MCF 10A (cell line): ENCODE measurements at regions not wholly inside any gene's neighbourhood (a gene's known extent, or its start where the extent isn't known, plus 50 kb on each side); places are given as distances from the start of the nearest gene placed in this dataset.

Experiments used
- BruUV-seq: library from RNA; stranded (reverse); fragments of 400-500 nt; replicated peaks from 2 replicates; lab custom pipeline; 2021; lab: Mats Ljungman, UMichigan
- CTCF ChIA-PET: fragments of 300-600 bp; sonication (Branson Sonifier 250); formaldehyde crosslinking; extraction: SDS; loops from one replicate; lab custom pipeline; 2021; ENCODE audit warnings: antibody characterized with exemption, inconsistent platforms; lab: Yijun Ruan, JAX
- POLR2A ChIA-PET: fragments of 300-600, 350-650 bp; sonication (Branson Sonifier 250); formaldehyde crosslinking; extraction: SDS; loops from one replicate; lab custom pipeline; 2020; ENCODE audit warnings: antibody characterized with exemption, inconsistent platforms; lab: Yijun Ruan, JAX
- DNase-seq: peaks from one replicate; pipeline ENCODE4 v3.0.0-alpha.2; 2018; ENCODE audit not compliant: unreplicated experiment
- H3K27ac Mint-ChIP-seq: one replicate; pipeline ENCODE4 v1.8.0; 2022; ENCODE audit warnings: mild to moderate bottlenecking, low read depth, mixed read lengths; ENCODE audit not compliant: unreplicated experiment
- H3K27me3 Mint-ChIP-seq: one replicate; pipeline ENCODE4 v1.8.0; 2022; ENCODE audit warnings: mixed read lengths; ENCODE audit not compliant: insufficient read depth, unreplicated experiment
- H3K36me3 Mint-ChIP-seq: one replicate; pipeline ENCODE4 v1.8.0; 2022; ENCODE audit warnings: mild to moderate bottlenecking, moderate library complexity, mixed read lengths; ENCODE audit not compliant: insufficient read depth, unreplicated experiment
- H3K4me1 Mint-ChIP-seq: one replicate; pipeline ENCODE4 v1.8.0; 2022; ENCODE audit warnings: mixed read lengths; ENCODE audit not compliant: insufficient read depth, unreplicated experiment
- H3K4me3 Mint-ChIP-seq: one replicate; pipeline ENCODE4 v1.8.0; 2022; ENCODE audit warnings: mild to moderate bottlenecking, moderate library complexity, mixed read lengths; ENCODE audit not compliant: unreplicated experiment
- H3K9me3 Mint-ChIP-seq: one replicate; pipeline ENCODE4 v1.8.0; 2022; ENCODE audit warnings: mixed read lengths; ENCODE audit not compliant: unreplicated experiment
- intact Hi-C: fragments of 100-400 bp; cut with micrococcal nuclease; formaldehyde crosslinking; loops from 2 replicates; pipeline ENCODE4 v1.14.1; 2022
- TF ChIP-seq, protein P1 (sequence below): fragments of 200-600 bp; IDR thresholded peaks from one replicate; pipeline ENCODE4 v1.8.0; 2022; ENCODE audit warnings: antibody characterized with exemption, mild to moderate bottlenecking; ENCODE audit not compliant: unreplicated experiment

DNA sequence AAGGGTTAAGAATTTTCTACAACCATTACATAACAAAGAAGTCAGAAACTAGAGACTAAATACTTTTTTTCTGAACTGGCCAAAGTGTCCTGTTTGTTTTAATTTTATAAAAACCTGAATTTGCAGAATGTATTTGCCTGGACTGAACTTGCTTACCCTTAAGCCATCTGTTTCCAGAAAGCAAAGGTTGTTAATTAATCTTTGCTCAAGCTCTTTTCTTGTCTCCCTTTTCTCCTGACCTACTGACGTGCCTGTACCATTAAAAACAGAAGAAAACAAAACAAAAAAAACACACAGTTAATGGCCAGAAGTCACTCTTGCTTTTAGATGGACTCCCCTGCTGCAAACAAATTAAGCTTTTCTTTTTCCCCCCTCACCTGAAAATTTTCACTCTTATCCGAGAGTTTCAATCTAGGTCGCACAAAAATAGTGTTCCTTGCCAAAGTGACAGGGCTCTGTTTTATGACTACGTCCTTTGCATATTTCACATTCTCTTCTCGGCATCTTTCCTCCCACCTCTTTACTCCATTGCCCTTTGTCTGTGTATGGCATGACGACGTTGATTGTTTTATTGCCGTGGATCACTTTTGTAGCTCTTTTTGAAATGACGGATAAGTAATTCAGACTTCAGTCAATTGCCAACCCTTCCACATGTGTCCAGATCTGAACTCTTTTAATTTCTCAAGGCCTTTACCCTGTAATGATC lies 333.8 kb upstream of the GRIN3A start:
- Mint-ChIP-seq H3K9me3 (no peaks in the 10 kb centered on the region), H3K4me3 (peak overlapping the region; percentile 1), H3K27ac (no peak overlapping the region), H3K4me1 (peaks cover 29% of the 10 kb centered on the region), H3K27me3 (no peaks in the 10 kb centered on the region), H3K36me3 (no peaks in the 10 kb centered on the region)
- BruUV-seq: no TSS peak
- ChIA-PET POLR2A (no interaction called here), CTCF (interaction anchor here (0.6 kb wide), 1 partner anchor 20 kb away, joined by 3 read pairs; no protein-coding TSS in a partner anchor)
- intact Hi-C loops: no loop called here
- no peak for DNase-seq
- TF ChIP-seq, protein P1, sequence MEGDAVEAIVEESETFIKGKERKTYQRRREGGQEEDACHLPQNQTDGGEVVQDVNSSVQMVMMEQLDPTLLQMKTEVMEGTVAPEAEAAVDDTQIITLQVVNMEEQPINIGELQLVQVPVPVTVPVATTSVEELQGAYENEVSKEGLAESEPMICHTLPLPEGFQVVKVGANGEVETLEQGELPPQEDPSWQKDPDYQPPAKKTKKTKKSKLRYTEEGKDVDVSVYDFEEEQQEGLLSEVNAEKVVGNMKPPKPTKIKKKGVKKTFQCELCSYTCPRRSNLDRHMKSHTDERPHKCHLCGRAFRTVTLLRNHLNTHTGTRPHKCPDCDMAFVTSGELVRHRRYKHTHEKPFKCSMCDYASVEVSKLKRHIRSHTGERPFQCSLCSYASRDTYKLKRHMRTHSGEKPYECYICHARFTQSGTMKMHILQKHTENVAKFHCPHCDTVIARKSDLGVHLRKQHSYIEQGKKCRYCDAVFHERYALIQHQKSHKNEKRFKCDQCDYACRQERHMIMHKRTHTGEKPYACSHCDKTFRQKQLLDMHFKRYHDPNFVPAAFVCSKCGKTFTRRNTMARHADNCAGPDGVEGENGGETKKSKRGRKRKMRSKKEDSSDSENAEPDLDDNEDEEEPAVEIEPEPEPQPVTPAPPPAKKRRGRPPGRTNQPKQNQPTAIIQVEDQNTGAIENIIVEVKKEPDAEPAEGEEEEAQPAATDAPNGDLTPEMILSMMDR: no peak

DNA sequence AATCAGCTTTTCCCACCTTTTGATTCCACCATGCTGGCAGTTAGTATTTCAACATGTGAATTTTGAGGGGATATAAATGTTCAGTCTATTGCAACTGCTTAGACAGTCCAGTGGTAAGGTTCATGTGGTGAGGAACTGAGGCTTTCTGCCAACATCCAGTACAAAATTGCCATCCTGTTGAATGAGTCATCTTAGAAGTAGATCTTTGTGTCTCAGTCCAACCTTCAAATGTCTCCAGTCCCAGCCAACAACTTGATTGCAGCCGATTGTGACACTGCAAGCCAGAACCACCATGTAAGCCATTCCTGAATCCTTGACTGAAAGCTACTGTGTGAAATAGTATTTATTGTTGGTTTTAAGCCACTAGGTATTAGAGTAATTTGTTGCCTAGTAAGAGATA lies 331.5 kb upstream of the GRIN3A start:
- peaks cover 29% of the 10 kb centered on the region for H3K4me1 Mint-ChIP-seq
- POLR2A ChIA-PET: interaction anchor here (0.6 kb wide), 1 partner anchor 20 kb away, joined by 3 read pairs; no protein-coding TSS in a partner anchor
- H3K36me3 Mint-ChIP-seq: no peaks in the 10 kb centered on the region
- H3K9me3 Mint-ChIP-seq: no peaks in the 10 kb centered on the region
- no peaks in the 10 kb centered on the region for H3K27me3 Mint-ChIP-seq
- intact Hi-C loops: no loop called here
- CTCF ChIA-PET: no interaction called here
- peak; percentile 83 for DNase-seq
- H3K27ac Mint-ChIP-seq: no peak overlapping the region
- H3K4me3 Mint-ChIP-seq: no peak overlapping the region
- TF ChIP-seq, protein P1: no peak
- BruUV-seq: no TSS peak

DNA sequence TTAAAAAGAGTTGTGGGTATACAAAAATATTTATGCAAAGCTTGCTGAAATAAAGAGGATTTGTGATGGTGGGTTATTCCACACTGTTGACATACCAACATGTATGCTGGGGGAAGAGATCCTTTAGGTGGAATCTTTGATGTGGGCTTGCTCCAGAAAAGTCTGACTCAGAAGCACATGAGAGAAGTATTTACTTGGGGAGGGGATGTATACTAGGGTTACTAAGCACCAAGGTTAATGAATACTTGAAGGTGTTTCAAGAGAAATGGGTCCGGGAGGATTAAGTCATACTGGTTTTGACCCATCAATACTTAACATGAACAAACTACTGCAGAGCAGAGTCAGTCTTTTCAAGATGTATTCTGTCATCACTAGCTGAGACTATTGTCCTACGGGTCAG lies 316.4 kb upstream of the GRIN3A start:
- DNase-seq: no peak
- no peak overlapping the region for H3K27ac Mint-ChIP-seq
- no peaks in the 10 kb centered on the region for H3K27me3 Mint-ChIP-seq
- TF ChIP-seq, protein P1: no peak
- H3K4me3 Mint-ChIP-seq: no peak overlapping the region
- intact Hi-C loops: no loop called here
- H3K9me3 Mint-ChIP-seq: no peaks in the 10 kb centered on the region
- ChIA-PET CTCF (no interaction called here), POLR2A (no interaction called here)
- BruUV-seq: no TSS peak
- no peaks in the 10 kb centered on the region for H3K36me3 Mint-ChIP-seq
- H3K4me1 Mint-ChIP-seq: peaks cover 16% of the 10 kb centered on the region

DNA sequence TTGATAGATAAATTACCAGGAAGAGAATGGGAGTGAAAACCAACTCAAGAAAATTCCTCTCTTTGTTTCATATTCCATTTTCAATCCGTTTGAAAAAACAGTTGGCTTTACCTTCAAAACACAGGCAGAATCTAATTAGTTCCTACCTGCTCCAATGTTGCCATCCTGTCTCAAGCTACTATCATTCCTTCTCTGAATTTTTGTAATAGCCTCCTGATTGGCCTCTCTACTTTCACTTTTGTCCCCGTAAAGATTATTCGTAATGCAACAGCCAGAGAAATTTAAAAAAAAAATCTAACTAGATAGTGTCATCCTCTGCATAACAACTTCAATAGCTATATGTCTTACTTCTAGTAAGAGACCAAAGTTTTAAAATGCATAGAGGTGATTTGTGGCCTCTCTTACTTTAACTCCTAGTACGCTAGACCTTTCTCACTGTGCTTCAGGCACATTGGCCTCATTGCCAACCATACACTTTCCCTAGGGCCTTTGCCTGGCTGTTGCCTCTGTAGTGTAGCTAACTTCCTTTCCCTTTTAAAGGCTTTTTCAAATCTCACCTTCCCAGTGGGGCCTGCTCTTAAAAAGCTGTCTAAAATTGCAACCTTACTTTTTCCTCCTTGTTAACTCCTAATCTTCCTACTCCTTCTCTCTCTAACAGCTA lies 311.3 kb upstream of the GRIN3A start:
- Mint-ChIP-seq H3K9me3 (no peaks in the 10 kb centered on the region), H3K36me3 (no peaks in the 10 kb centered on the region), H3K4me1 (peaks cover 20% of the 10 kb centered on the region), H3K27ac (peak overlapping the region; percentile 86), H3K27me3 (no peaks in the 10 kb centered on the region), H3K4me3 (peak overlapping the region; percentile 64)
- intact Hi-C loops: no loop called here
- ChIA-PET POLR2A (interaction anchor here (0.5 to 1.1 kb wide), 2 partner anchors 21 to 257 kb away, joined by 3 read pairs; no protein-coding TSS in a partner anchor), CTCF (interaction anchor here (0.6 kb wide), 1 partner anchor 283 kb away, joined by 3 read pairs; no protein-coding TSS in a partner anchor)
- DNase-seq: peak; percentile 13
- BruUV-seq: no TSS peak
- TF ChIP-seq, protein P1: no peak
